SIG-M5 treated with dmso at 0.1 percent for 504 hours (cell line): ENCODE measurements at regions not wholly inside any gene's neighbourhood (a gene's known extent, or its start where the extent isn't known, plus 50 kb on each side); places are given as distances from the start of the nearest gene placed in this dataset.
A peak's percentile ranks its signal among the peaks of the same experiment; 100 is the strongest.

Experiments
- DNase-seq: peaks from one replicate; lab custom pipeline; 2025; ENCODE audit not compliant: unreplicated experiment; lab: John Stamatoyannopoulos, UW

GRCh38 chr2:134070281-134070741 is 183.6 kb upstream of the MGAT5 start:
- DNase-seq: no peak

- DNase-seq: no peak
Measured at GRCh38 chr2:134072341-134072740, 181.5 kb upstream of the MGAT5 start.

GRCh38 chr2:134073023-134073422 is 180.8 kb upstream of the MGAT5 start:
- DNase-seq: no peak

- no peak for DNase-seq
Measured at GRCh38 chr2:134074619-134075018, 179.3 kb upstream of the MGAT5 start.

GRCh38 chr2:134075204-134075603 is 178.7 kb upstream of the MGAT5 start:
- no peak for DNase-seq

GRCh38 chr2:134078354-134078753 is 175.5 kb upstream of the MGAT5 start:
- no peak for DNase-seq

GRCh38 chr2:134079373-134079772 is 174.5 kb upstream of the MGAT5 start:
- DNase-seq: no peak

- DNase-seq: no peak
Measured at GRCh38 chr2:134080386-134081089, 173.3 kb upstream of the MGAT5 start.

- DNase-seq: no peak
Measured at GRCh38 chr2:134081238-134081938, 172.5 kb upstream of the MGAT5 start.

- DNase-seq: no peak
Measured at GRCh38 chr2:134083548-134083947, 170.3 kb upstream of the MGAT5 start.

- DNase-seq: no peak
Measured at GRCh38 chr2:134086594-134087219, 167.2 kb upstream of the MGAT5 start.

GRCh38 chr2:134087371-134087921 is 166.4 kb upstream of the MGAT5 start:
- no peak for DNase-seq

GRCh38 chr2:134089454-134089853 is 164.4 kb upstream of the MGAT5 start:
- DNase-seq: no peak

- DNase-seq: no peak
Measured at GRCh38 chr2:134097740-134098139, 156.1 kb upstream of the MGAT5 start.

- DNase-seq: no peak
Measured at GRCh38 chr2:134098321-134098720, 155.6 kb upstream of the MGAT5 start.

GRCh38 chr2:134099273-134099672 is 154.6 kb upstream of the MGAT5 start:
- no peak for DNase-seq

- no peak for DNase-seq
Measured at GRCh38 chr2:134103196-134103595, 150.7 kb upstream of the MGAT5 start.

- DNase-seq: no peak
Measured at GRCh38 chr2:134104754-134105153, 149.1 kb upstream of the MGAT5 start.

- no peak for DNase-seq
Measured at GRCh38 chr2:134107402-134107801, 146.5 kb upstream of the MGAT5 start.

GRCh38 chr2:134108113-134108512 is 145.8 kb upstream of the MGAT5 start:
- DNase-seq: peak; percentile 66

- no peak for DNase-seq
Measured at GRCh38 chr2:134109246-134109645, 144.6 kb upstream of the MGAT5 start.

GRCh38 chr2:134109725-134110124 is 144.1 kb upstream of the MGAT5 start:
- DNase-seq: no peak
